IMR-90 (cell line): ENCODE measurements at regions not wholly inside any gene's neighbourhood (a gene's known extent, or its start where the extent isn't known, plus 50 kb on each side); places are given as distances from the start of the nearest gene placed in this dataset.

ENCODE experiments used
- ATAC-seq: fragments of 200-7000 bp; cut with Tn5 transposase; 2 replicates; pipeline ENCODE4 v1.9.1; 2020; ENCODE audit warnings: low read depth, mild to moderate bottlenecking, moderate library complexity
- BruUV-seq: library from RNA; stranded (reverse); fragments of 400-500 nt; replicated peaks from 2 replicates; lab custom pipeline; 2021; lab: Mats Ljungman, UMichigan
- CTCF ChIA-PET: fragments of 300-600 bp; formaldehyde crosslinking; extraction: SDS; loops from one replicate; lab custom pipeline; 2021; ENCODE audit warnings: antibody characterized with exemption; lab: Yijun Ruan, JAX
- POLR2A ChIA-PET: fragments of 300-600 bp; sonication (Branson Sonifier 250); formaldehyde crosslinking; loops from one replicate; lab custom pipeline; 2022; ENCODE audit warnings: antibody characterized with exemption; ENCODE audit not compliant: unreplicated experiment; lab: Charles Lee
- DNase-seq: peaks from one replicate; pipeline ENCODE4 v3.0.0; 2013
- H2AFZ ChIP-seq: replicated peaks from 2 replicates; pipeline ENCODE3; 2013; ENCODE audit warnings: low read length, mild to moderate bottlenecking; ENCODE audit not compliant: poor library complexity
- H2AK5ac ChIP-seq: 2 replicates; pipeline ENCODE4 v1.6.1; 2013; ENCODE audit warnings: low read depth, low read length, inconsistent platforms
- H2AK9ac ChIP-seq: replicated peaks from 2 replicates; pipeline ENCODE3; 2013; ENCODE audit warnings: mild to moderate bottlenecking, low read depth, low read length, moderate library complexity; ENCODE audit not compliant: poor library complexity
- H2BK120ac ChIP-seq: 2 replicates; pipeline ENCODE4 v1.6.1; 2013; ENCODE audit warnings: low read depth, low read length, inconsistent platforms
- H2BK15ac ChIP-seq: 3 replicates; pipeline ENCODE4 v1.6.1; 2013; ENCODE audit warnings: low read depth, low read length, inconsistent platforms
- H2BK20ac ChIP-seq: 2 replicates; pipeline ENCODE4 v1.6.1; 2013; ENCODE audit warnings: low read depth, mild to moderate bottlenecking, inconsistent platforms, low read length, moderate library complexity
- H2BK5ac ChIP-seq: 2 replicates; pipeline ENCODE4 v1.6.1; 2013; ENCODE audit warnings: mild to moderate bottlenecking, low read depth, low read length, inconsistent platforms; ENCODE audit not compliant: poor library complexity, severe bottlenecking
- H3K14ac ChIP-seq: replicated peaks from 2 replicates; pipeline ENCODE4 v1.6.1; 2013; ENCODE audit warnings: low read depth, low read length, inconsistent platforms
- H3K18ac ChIP-seq: 2 replicates; pipeline ENCODE4 v1.6.1; 2013; ENCODE audit warnings: low read depth, low read length, control low read depth
- H3K23ac ChIP-seq: 2 replicates; pipeline ENCODE4 v1.6.1; 2013; ENCODE audit warnings: low read depth, low read length, inconsistent platforms
- H3K27ac ChIP-seq: 2 replicates; pipeline ENCODE4 v1.5.1; 2013; ENCODE audit warnings: mild to moderate bottlenecking, control low read depth, low read length; ENCODE audit not compliant: insufficient read depth
- H3K27me3 ChIP-seq: 2 replicates; pipeline ENCODE4 v1.6.1; 2013; ENCODE audit warnings: low read length; ENCODE audit not compliant: control insufficient read depth, insufficient read depth
- H3K36me3 ChIP-seq: 2 replicates; pipeline ENCODE4 v1.6.1; 2013; ENCODE audit warnings: low read length, mixed read lengths; ENCODE audit not compliant: control insufficient read depth, insufficient read depth
- H3K4ac ChIP-seq: 2 replicates; pipeline ENCODE4 v1.6.1; 2013; ENCODE audit warnings: low read depth, low read length, inconsistent platforms
- H3K4me1 ChIP-seq: 2 replicates; pipeline ENCODE4 v1.6.1; 2013; ENCODE audit warnings: low read length, mixed read lengths; ENCODE audit not compliant: control insufficient read depth, insufficient read depth
- H3K4me2 ChIP-seq: 2 replicates; pipeline ENCODE4 v1.6.1; 2013; ENCODE audit warnings: low read depth, mild to moderate bottlenecking, control low read depth, low read length, moderate library complexity
- H3K4me3 ChIP-seq: 2 replicates; pipeline ENCODE4 v1.5.1; 2013; ENCODE audit warnings: low read depth, mild to moderate bottlenecking, control low read depth, low read length, moderate library complexity; ENCODE audit not compliant: insufficient read depth
- H3K56ac ChIP-seq: 2 replicates; pipeline ENCODE4 v1.6.1; 2013; ENCODE audit warnings: low read length, inconsistent platforms; ENCODE audit not compliant: insufficient read depth; ENCODE audit errors: extremely low read depth
- H3K79me1 ChIP-seq, 2 experiments: 2 replicates each; pipeline ENCODE4 v1.6.1; 2013; ENCODE audit warnings: low read length in 2 of 2, inconsistent platforms in 1 of 2, low read depth in 1 of 2
- H3K9ac ChIP-seq: 2 replicates; pipeline ENCODE4 v1.6.1; 2013; ENCODE audit warnings: low read depth, low read length, control low read depth
- H3K9me1 ChIP-seq: 2 replicates; pipeline ENCODE4 v1.6.1; 2013; ENCODE audit warnings: low read length, inconsistent platforms; ENCODE audit not compliant: insufficient read depth
- H3K9me3 ChIP-seq: 2 replicates; pipeline ENCODE4 v1.6.1; 2013; ENCODE audit warnings: low read length; ENCODE audit not compliant: control insufficient read depth, insufficient read depth
- H4K20me1 ChIP-seq: 2 replicates; pipeline ENCODE4 v1.6.1; 2013; ENCODE audit warnings: low read length, inconsistent platforms; ENCODE audit not compliant: insufficient read depth
- H4K5ac ChIP-seq: 2 replicates; pipeline ENCODE4 v1.6.1; 2013; ENCODE audit warnings: mild to moderate bottlenecking, low read depth, low read length, control low read depth
- H4K8ac ChIP-seq, 2 experiments: 2 replicates each; pipeline ENCODE4 v1.6.1; 2013; ENCODE audit warnings: low read depth in 2 of 2, low read length in 2 of 2, control low read depth in 1 of 2, inconsistent platforms in 1 of 2
- H4K91ac ChIP-seq: 2 replicates; pipeline ENCODE4 v1.6.1; 2013; ENCODE audit warnings: low read depth, low read length, inconsistent platforms; ENCODE audit not compliant: insufficient read depth
- ELK1 ChIP-seq: fragments of 150-350 bp; IDR thresholded peaks from 2 replicates; pipeline ENCODE4 v1.6.1; 2016; ENCODE audit warnings: low read depth, mild to moderate bottlenecking, low read length, moderate library complexity, borderline replicate concordance
- NFE2L2 ChIP-seq: fragments of 150-350 bp; IDR thresholded peaks from 2 replicates; pipeline ENCODE4 v1.6.1; 2016; ENCODE audit warnings: low read depth, mild to moderate bottlenecking, low read length
- POLR2A ChIP-seq: IDR thresholded peaks from 2 replicates; pipeline ENCODE4 v1.6.1; 2012; ENCODE audit warnings: mild to moderate bottlenecking, low read depth, low read length
- RAD21 ChIP-seq: IDR thresholded peaks from 2 replicates; pipeline ENCODE4 v1.6.1; 2012; ENCODE audit warnings: low read length, improper control_type of control experiment
- RFX5 ChIP-seq: IDR thresholded peaks from 2 replicates; pipeline ENCODE4 v1.8.0; 2012; ENCODE audit warnings: low read depth, mild to moderate bottlenecking, low read length, moderate library complexity
- SMC3 ChIP-seq: fragments of 150-350 bp; IDR thresholded peaks from 2 replicates; pipeline ENCODE4 v1.6.1; 2016; ENCODE audit warnings: low read depth, mild to moderate bottlenecking, antibody characterized with exemption, low read length, moderate library complexity
- WGBS, 2 experiments: methylation state at CpG; one replicate each; pipeline versions ENCODE4 v1.1.5 to v1.1.7; 2013; ENCODE audit warnings: missing lambda C conversion rate in 2 of 2; ENCODE audit not compliant: insufficient read length in 1 of 2; ENCODE audit errors: extremely low coverage in 2 of 2; 5-methylcytosine and 5-hydroxymethylcytosine counted together
- dilution Hi-C: fragments of 300-500 bp; cut with HindIII; formaldehyde crosslinking; loops from one replicate; pipeline ENCODE4 v1.14.3; 2018; ENCODE audit warnings: low sequenced_read_pairs; ENCODE audit not compliant: unreplicated experiment
- in situ Hi-C: fragments of 300-500 bp; cut with MboI; formaldehyde crosslinking; loops from 3 replicates; pipeline ENCODE4 v1.14.3; 2019; ENCODE audit warnings: low sequenced_read_pairs, inconsistent platforms, mixed read lengths
- intact Hi-C: fragments of 100-400 bp; cut with micrococcal nuclease; formaldehyde crosslinking; loops from 2 replicates; pipeline ENCODE4 v1.10.0; 2022
- TF ChIP-seq, protein P1 (sequence below): conservative IDR thresholded peaks from 2 replicates; pipeline ENCODE4 v1.5.1; 2012; ENCODE audit warnings: mild to moderate bottlenecking, low read depth, low read length, improper control_type of control experiment

DNA sequence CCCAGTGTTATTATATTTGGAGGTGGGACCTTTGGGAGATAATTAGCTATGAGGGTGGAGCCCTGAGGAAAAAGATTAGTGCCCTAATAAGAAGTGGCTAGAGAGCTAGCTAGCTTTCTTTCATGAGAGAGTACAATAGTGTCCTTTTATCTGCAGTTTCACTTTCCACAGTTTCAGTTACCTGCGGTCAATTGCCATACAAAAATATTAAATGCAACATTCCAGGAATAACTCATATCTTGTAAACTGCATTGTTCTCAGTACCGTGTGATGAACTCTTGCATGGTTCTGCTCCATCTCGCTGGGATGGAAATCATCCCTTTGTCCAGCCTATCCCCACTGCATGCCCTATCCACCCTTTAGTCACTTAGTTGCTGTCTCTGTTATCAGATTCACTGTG, 201.6 kb downstream of the RWDD3 start:
- no peaks in the 10 kb centered on the region for H3K27me3 ChIP-seq
- no peak for DNase-seq
- no peak overlapping the region for H2AK9ac ChIP-seq
- no peak overlapping the region for H3K23ac ChIP-seq
- TF ChIP-seq ELK1 (no peak), RFX5 (no peak), SMC3 (no peak), POLR2A (no peak), NFE2L2 (no peak), RAD21 (no peak)
- TF ChIP-seq, protein P1, sequence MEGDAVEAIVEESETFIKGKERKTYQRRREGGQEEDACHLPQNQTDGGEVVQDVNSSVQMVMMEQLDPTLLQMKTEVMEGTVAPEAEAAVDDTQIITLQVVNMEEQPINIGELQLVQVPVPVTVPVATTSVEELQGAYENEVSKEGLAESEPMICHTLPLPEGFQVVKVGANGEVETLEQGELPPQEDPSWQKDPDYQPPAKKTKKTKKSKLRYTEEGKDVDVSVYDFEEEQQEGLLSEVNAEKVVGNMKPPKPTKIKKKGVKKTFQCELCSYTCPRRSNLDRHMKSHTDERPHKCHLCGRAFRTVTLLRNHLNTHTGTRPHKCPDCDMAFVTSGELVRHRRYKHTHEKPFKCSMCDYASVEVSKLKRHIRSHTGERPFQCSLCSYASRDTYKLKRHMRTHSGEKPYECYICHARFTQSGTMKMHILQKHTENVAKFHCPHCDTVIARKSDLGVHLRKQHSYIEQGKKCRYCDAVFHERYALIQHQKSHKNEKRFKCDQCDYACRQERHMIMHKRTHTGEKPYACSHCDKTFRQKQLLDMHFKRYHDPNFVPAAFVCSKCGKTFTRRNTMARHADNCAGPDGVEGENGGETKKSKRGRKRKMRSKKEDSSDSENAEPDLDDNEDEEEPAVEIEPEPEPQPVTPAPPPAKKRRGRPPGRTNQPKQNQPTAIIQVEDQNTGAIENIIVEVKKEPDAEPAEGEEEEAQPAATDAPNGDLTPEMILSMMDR, result no peak
- dilution Hi-C loops, result no loop called here
- no peak overlapping the region for H3K4me2 ChIP-seq
- no peaks in the 10 kb centered on the region for H3K4me1 ChIP-seq
- no peak overlapping the region for H3K9ac ChIP-seq
- H4K20me1 ChIP-seq, result no peaks in the 10 kb centered on the region
- no peak overlapping the region for H3K27ac ChIP-seq
- no peak overlapping the region for H2BK20ac ChIP-seq
- H3K4me3 ChIP-seq, result no peak overlapping the region
- H3K9me1 ChIP-seq, result no peaks in the 10 kb centered on the region
- H4K5ac ChIP-seq, result no peak overlapping the region
- ATAC-seq, result no peak
- WGBS, 2 experiments, result no CpG with 5 or more reads among the region's 3 CpGs
- no peak overlapping the region for H2AFZ ChIP-seq
- no peak overlapping the region for H3K18ac ChIP-seq
- H3K56ac ChIP-seq, result no peak overlapping the region
- no peak overlapping the region for H4K91ac ChIP-seq
- H3K14ac ChIP-seq, result no peak overlapping the region
- in situ Hi-C loops, result no loop called here
- no peak overlapping the region for H2BK5ac ChIP-seq
- no peak overlapping the region for H2BK15ac ChIP-seq
- POLR2A ChIA-PET, result no interaction called here
- BruUV-seq, result no TSS peak
- no peaks in the 10 kb centered on the region for H3K79me1 ChIP-seq
- no peak overlapping the region for H2AK5ac ChIP-seq
- no peaks in the 10 kb centered on the region for H3K36me3 ChIP-seq
- CTCF ChIA-PET, result no interaction called here
- H4K8ac ChIP-seq, result no peak overlapping the region
- no peak overlapping the region for H2BK120ac ChIP-seq
- no peak overlapping the region for H3K4ac ChIP-seq
- intact Hi-C loops, result no loop called here
- no peaks in the 10 kb centered on the region for H3K9me3 ChIP-seq
